HG03139 (cell line): ENCODE measurements at regions not wholly inside any gene's neighbourhood (a gene's known extent, or its start where the extent isn't known, plus 50 kb on each side); places are given as distances from the start of the nearest gene placed in this dataset.
"Not testable (repeated sequence)": the region's sequence is repeated elsewhere in the genome, so short reads cannot be mapped to it uniquely, and the experiment has no call there.

Experiments
- ATAC-seq: cut with Tn5 transposase; IDR thresholded peaks from one replicate; pipeline ENCODE4 v1.9.1; 2021; ENCODE audit not compliant: unreplicated experiment

- ATAC-seq, result no peak
Observed at GRCh38 chr14:36418937-36419336, 98.5 kb upstream of the MBIP start.

GRCh38 chr14:36411951-36412350 lies 91.5 kb upstream of the MBIP start:
- not testable (repeated sequence) for ATAC-seq

- ATAC-seq, result no peak
Observed at GRCh38 chr14:36408388-36408787, 88.0 kb upstream of the MBIP start.

- ATAC-seq, result no peak
Observed at GRCh38 chr14:36405589-36406274, 85.3 kb upstream of the MBIP start.

GRCh38 chr14:36402867-36403266 lies 82.4 kb upstream of the MBIP start:
- no peak for ATAC-seq

- no peak for ATAC-seq
Observed at GRCh38 chr14:36398463-36399291, 78.2 kb upstream of the MBIP start.

GRCh38 chr14:36397357-36397756 lies 76.9 kb upstream of the MBIP start:
- ATAC-seq, result no peak

GRCh38 chr14:36396798-36397197 lies 76.4 kb upstream of the MBIP start:
- no peak for ATAC-seq

- no peak for ATAC-seq
Observed at GRCh38 chr14:36394593-36394992, 74.2 kb upstream of the MBIP start.

GRCh38 chr14:36390718-36391117 lies 70.3 kb upstream of the MBIP start:
- ATAC-seq, result no peak

GRCh38 chr14:36383767-36384431 lies 63.5 kb upstream of the MBIP start:
- ATAC-seq, result no peak

- ATAC-seq, result peak; percentile 82
Observed at GRCh38 chr14:36373982-36374673, 53.7 kb upstream of the MBIP start.
